K562 (cell line): ENCODE measurements at regions not wholly inside any gene's neighbourhood (a gene's known extent, or its start where the extent isn't known, plus 50 kb on each side); places are given as distances from the start of the nearest gene placed in this dataset.

Source experiments
- ATAC-seq: fragments of 200-7000 bp; cut with Tn5 transposase; 3 replicates; pipeline ENCODE4 v1.9.1; 2020; ENCODE audit warnings: moderate library complexity
- BruUV-seq: library from RNA; stranded (reverse); fragments of 400-500 nt; replicated peaks from 2 replicates; lab custom pipeline; 2021; lab: Mats Ljungman, UMichigan
- CTCF ChIA-PET: fragments of 300-600 bp; formaldehyde crosslinking; extraction: SDS; loops from one replicate; lab custom pipeline; 2021; ENCODE audit warnings: low intra/inter-chr PET ratio; lab: Yijun Ruan, JAX
- POLR2A ChIA-PET: fragments of 300-600, 350-650 bp; sonication (Branson Sonifier 250); formaldehyde crosslinking; extraction: SDS; loops from one replicate; lab custom pipeline; 2021; ENCODE audit warnings: antibody characterized with exemption, inconsistent platforms; lab: Yijun Ruan, JAX
- DNase-seq, 4 experiments: peaks; one replicate each; pipeline versions ENCODE4 v3.0.0 to v3.0.0-alpha.2; 2011 to 2018; ENCODE audit warnings: low spot score in 3 of 4, mixed read lengths in 3 of 4; ENCODE audit errors: extremely low read depth in 1 of 4
- FAIRE-seq: peaks from 2 replicates; lab custom pipeline; 2011; peaks lifted over from hg19 to GRCh38; lab: Jason Lieb, UNC
- H2AFZ ChIP-seq: 2 replicates; pipeline ENCODE4 v1.6.0; 2011; ENCODE audit warnings: low read depth, low read length, control low read depth, inconsistent platforms
- H3K27ac ChIP-seq: fragments of 200-600 bp; 3 replicates; pipeline ENCODE4 v1.8.0; 2011; ENCODE audit warnings: low read depth, mild to moderate bottlenecking, control low read depth, inconsistent platforms, low read length, moderate library complexity, mixed read lengths; ENCODE audit errors: extremely low read depth
- H3K27me3 ChIP-seq, 2 experiments: fragments of 300-600 bp in 1 of 2; 2 replicates in 1 of 2; 3 replicates in 1 of 2; pipeline versions ENCODE4 v1.6.0 to v1.8.0; 2011; ENCODE audit warnings: inconsistent platforms in 2 of 2, low read length in 2 of 2, mild to moderate bottlenecking in 1 of 2, mixed read lengths in 1 of 2, moderate library complexity in 1 of 2; ENCODE audit not compliant: control insufficient read depth in 2 of 2, insufficient read depth in 2 of 2
- H3K36me3 ChIP-seq: fragments of 300-600 bp; 3 replicates; pipeline ENCODE4 v1.8.0; 2011; ENCODE audit warnings: mild to moderate bottlenecking, low read length, inconsistent platforms; ENCODE audit not compliant: control insufficient read depth, insufficient read depth
- H3K4me1 ChIP-seq, 2 experiments: fragments of 200-600 bp in 1 of 2; replicated peaks in 1 of 2; 2 replicates in 1 of 2; 3 replicates in 1 of 2; pipeline versions ENCODE4 v1.5.1 to v1.8.0; 2011; ENCODE audit warnings: inconsistent platforms in 2 of 2, low read length in 2 of 2, mild to moderate bottlenecking in 1 of 2, mixed read lengths in 1 of 2, moderate library complexity in 1 of 2; ENCODE audit not compliant: control insufficient read depth in 2 of 2, insufficient read depth in 2 of 2
- H3K4me2 ChIP-seq: 2 replicates; pipeline ENCODE4 v1.6.1; 2011; ENCODE audit warnings: low read length, control low read depth, inconsistent platforms, mixed read lengths; ENCODE audit not compliant: insufficient read depth
- H3K4me3 ChIP-seq: fragments of 200-600 bp; sonication (generic), shearing (Covaris generic); 2 replicates; pipeline ENCODE4 v1.5.1; 2016; ENCODE audit warnings: control low read depth, inconsistent platforms
- H3K79me2 ChIP-seq: fragments of 200-600 bp; 3 replicates; pipeline ENCODE4 v1.8.0; 2011; ENCODE audit warnings: low read length, inconsistent platforms; ENCODE audit not compliant: control insufficient read depth, insufficient read depth
- H3K9ac ChIP-seq, 2 experiments: 2 replicates each; pipeline versions ENCODE4 v1.6.0 to v1.6.1; 2011; ENCODE audit warnings: low read depth in 2 of 2, low read length in 2 of 2, control low read depth in 1 of 2, inconsistent platforms in 1 of 2, mild to moderate bottlenecking in 1 of 2, mixed read lengths in 1 of 2; ENCODE audit not compliant: insufficient read depth in 1 of 2
- H3K9me1 ChIP-seq: one replicate; pipeline ENCODE4 v1.6.0; 2011; ENCODE audit warnings: inconsistent platforms, mild to moderate bottlenecking, low read length, moderate library complexity; ENCODE audit not compliant: control insufficient read depth, insufficient read depth
- H3K9me3 ChIP-seq: replicated peaks from 2 replicates; pipeline ENCODE4 v1.5.1; 2011; ENCODE audit warnings: low read depth, low read length, inconsistent platforms; ENCODE audit not compliant: control insufficient read depth, insufficient read depth
- H4K20me1 ChIP-seq: replicated peaks from 2 replicates; pipeline ENCODE4 v1.6.1; 2011; ENCODE audit warnings: low read length, inconsistent platforms, mixed read lengths; ENCODE audit not compliant: control insufficient read depth, insufficient read depth
- BRD4 ChIP-seq: fragments of 200-600 bp; sonication (generic); IDR thresholded peaks from 2 replicates; pipeline ENCODE4 v1.6.1; 2017; ENCODE audit warnings: inconsistent platforms
- CBX2 ChIP-seq: fragments of 200-600 bp; sonication (generic); IDR thresholded peaks from one replicate; pipeline ENCODE4 v1.6.1; 2012; ENCODE audit warnings: mild to moderate bottlenecking, low read length, inconsistent platforms; ENCODE audit not compliant: insufficient read depth, poor library complexity, severe bottlenecking
- E2F6 ChIP-seq, 2 experiments: IDR thresholded peaks; 2 replicates each; pipeline ENCODE4 v1.6.1; 2011; ENCODE audit warnings: borderline replicate concordance in 1 of 2, control low read depth in 1 of 2, low read depth in 1 of 2, low read length in 1 of 2, mild to moderate bottlenecking in 1 of 2, mixed read lengths in 1 of 2, moderate library complexity in 1 of 2; ENCODE audit not compliant: insufficient read depth in 1 of 2, insufficient read length in 1 of 2, poor library complexity in 1 of 2, severe bottlenecking in 1 of 2; ENCODE audit errors: extremely low read depth in 1 of 2
- ELF2 ChIP-seq: fragments of 250-450 bp; sonication (Bioruptor Pico); IDR thresholded peaks from 2 replicates; pipeline ENCODE4 v1.5.0; 2021; ENCODE audit warnings: mild to moderate bottlenecking
- MCM7 ChIP-seq, 2 experiments: fragments of 450-650 bp; IDR thresholded peaks; 2 replicates each; pipeline ENCODE4 v1.6.1; 2016 to 2018
- NCOA4 ChIP-seq: fragments of 450-650 bp; IDR thresholded peaks from 2 replicates; pipeline ENCODE4 v1.6.1; 2018; ENCODE audit warnings: mild to moderate bottlenecking; ENCODE audit not compliant: partially characterized antibody
- NR1H2 ChIP-seq: sonication (generic); formaldehyde crosslinking; IDR thresholded peaks from 2 replicates; pipeline ENCODE4 v1.4.0; 2020; ENCODE audit warnings: mild to moderate bottlenecking, missing genetic modification reagents
- POLR3A ChIP-seq: IDR thresholded peaks from 2 replicates; pipeline ENCODE4 v1.6.1; 2011; ENCODE audit warnings: borderline replicate concordance, mild to moderate bottlenecking, moderate library complexity; ENCODE audit not compliant: insufficient read length, insufficient read depth; ENCODE audit errors: extremely low read depth
- RBM14 ChIP-seq: fragments of 200-400 bp; formaldehyde crosslinking; IDR thresholded peaks from 2 replicates; pipeline ENCODE4 v1.6.1; 2018; ENCODE audit warnings: low read depth, mild to moderate bottlenecking, low read length, moderate library complexity, borderline replicate concordance; ENCODE audit not compliant: insufficient read depth
- RBM34 ChIP-seq: fragments of 200-400 bp; formaldehyde crosslinking; IDR thresholded peaks from 2 replicates; pipeline ENCODE4 v1.6.1; 2018; ENCODE audit warnings: low read length, borderline replicate concordance; ENCODE audit not compliant: insufficient read depth
- ZNF140 ChIP-seq: fragments of 250-450 bp; sonication (Bioruptor Pico); IDR thresholded peaks from 2 replicates; pipeline ENCODE4 v1.8.0; 2021; ENCODE audit warnings: moderate library complexity, mild to moderate bottlenecking, inconsistent platforms
- ZNF224 ChIP-seq: sonication (generic); formaldehyde crosslinking; IDR thresholded peaks from 2 replicates; pipeline ENCODE4 v1.8.0; 2022; ENCODE audit warnings: mild to moderate bottlenecking, missing genetic modification reagents
- ZNF253 ChIP-seq: fragments of 250-450 bp; sonication (Bioruptor Pico); conservative IDR thresholded peaks from 2 replicates; pipeline ENCODE4 v1.6.1; 2021; ENCODE audit warnings: mild to moderate bottlenecking
- ZNF316 ChIP-seq: fragments of 450-650 bp; IDR thresholded peaks from 2 replicates; pipeline ENCODE4 v1.6.1; 2016
- ZNF584 ChIP-seq: fragments of 200-800 bp; sonication (Bioruptor generic); IDR thresholded peaks from 2 replicates; pipeline ENCODE4 v1.6.1; 2016; ENCODE audit warnings: low read depth, mild to moderate bottlenecking, missing genetic modification characterization, missing compliant biosample characterization
- WGBS: fragments of 100-300 bp; shearing (Covaris generic); methylation state at CpG from one replicate; pipeline ENCODE4 v1.1.6; 2016; ENCODE audit warnings: low coverage, mixed read lengths; ENCODE audit not compliant: insufficient coverage; ENCODE audit errors: missing lambda C conversion rate; 5-methylcytosine and 5-hydroxymethylcytosine counted together
- in situ Hi-C: fragments of 300-500 bp; cut with MboI; formaldehyde crosslinking; loops from 4 replicates; pipeline ENCODE4 v1.15.0; 2018; ENCODE audit warnings: inconsistent platforms, mixed read lengths
- intact Hi-C: fragments of 100-400 bp; cut with micrococcal nuclease; formaldehyde crosslinking; loops from 2 replicates; pipeline ENCODE4 v1.14.2; 2022
- TF ChIP-seq, protein P1 (sequence below): sonication (generic); formaldehyde crosslinking; IDR thresholded peaks from 2 replicates; pipeline ENCODE4 v1.8.0; 2022; ENCODE audit warnings: missing genetic modification reagents, mild to moderate bottlenecking, borderline replicate concordance

DNA sequence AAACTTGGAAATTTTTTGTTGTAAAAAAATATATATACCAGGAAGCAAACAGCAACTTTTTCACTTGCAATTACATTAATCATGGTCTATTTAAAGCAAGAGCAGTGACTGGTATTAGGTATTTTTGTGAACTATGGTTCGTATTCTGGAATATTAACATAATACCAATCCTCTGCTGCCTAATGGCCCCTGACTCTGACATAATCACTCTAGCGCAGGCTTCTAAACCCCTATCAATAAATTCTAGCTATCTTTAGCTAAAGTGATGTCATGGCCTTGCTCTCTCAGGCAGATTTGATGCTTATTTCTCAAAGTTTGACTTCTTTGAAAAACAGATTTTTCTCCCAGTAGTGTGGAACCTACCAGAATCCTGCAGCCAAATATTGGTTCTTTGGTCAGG lies 808.3 kb downstream of the VGLL3 start:
- BruUV-seq, result no TSS peak
- Histone ChIP-seq H3K36me3 (no peaks in the 10 kb centered on the region), H4K20me1 (no peaks in the 10 kb centered on the region), H3K4me3 (no peak overlapping the region), H3K9me1 (no peaks in the 10 kb centered on the region), H3K4me1 (no peaks in the 10 kb centered on the region), H3K79me2 (no peaks in the 10 kb centered on the region), H3K4me2 (no peak overlapping the region), H3K9ac (no peak overlapping the region), H3K9me3 (no peaks in the 10 kb centered on the region), H2AFZ (no peak overlapping the region), H3K27me3 (no peaks in the 10 kb centered on the region), H3K27ac (no peak overlapping the region)
- ChIA-PET POLR2A (no interaction called here), CTCF (no interaction called here)
- no peak for TF ChIP-seq BRD4
- TF ChIP-seq, protein P1, sequence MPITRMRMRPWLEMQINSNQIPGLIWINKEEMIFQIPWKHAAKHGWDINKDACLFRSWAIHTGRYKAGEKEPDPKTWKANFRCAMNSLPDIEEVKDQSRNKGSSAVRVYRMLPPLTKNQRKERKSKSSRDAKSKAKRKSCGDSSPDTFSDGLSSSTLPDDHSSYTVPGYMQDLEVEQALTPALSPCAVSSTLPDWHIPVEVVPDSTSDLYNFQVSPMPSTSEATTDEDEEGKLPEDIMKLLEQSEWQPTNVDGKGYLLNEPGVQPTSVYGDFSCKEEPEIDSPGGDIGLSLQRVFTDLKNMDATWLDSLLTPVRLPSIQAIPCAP (CRISPR knock-in tag), result no peak
- TF ChIP-seq POLR3A, result no peak
- no peak for TF ChIP-seq MCM7 (IDR thresholded peaks at IDR 0.05)
- no peak for TF ChIP-seq E2F6 (IDR thresholded peaks at IDR 0.05; ENCODE audit: borderline replicate concordance in 1 of 2, extremely low read depth in 1 of 2, insufficient read depth in 1 of 2, insufficient read length in 1 of 2, low read depth in 1 of 2, low read length in 1 of 2, poor library complexity in 1 of 2, severe bottlenecking in 1 of 2)
- no peak for TF ChIP-seq NR1H2
- no peak for TF ChIP-seq CBX2
- no peak for TF ChIP-seq ZNF224
- no peak for TF ChIP-seq RBM34
- TF ChIP-seq RBM14, result no peak
- TF ChIP-seq ELF2, result no peak
- TF ChIP-seq ZNF584, result no peak
- TF ChIP-seq ZNF140, result no peak
- TF ChIP-seq ZNF253 (CRISPR knock-in tag), result no peak
- TF ChIP-seq NCOA4, result no peak
- TF ChIP-seq ZNF316, result no peak
- in situ Hi-C loops (no loop called here), intact Hi-C loops (no loop called here)
- WGBS, result 0% methylated on average over 2 of the region's 2 CpGs
- ATAC-seq (no peak), FAIRE-seq (no peak), DNase-seq (no peak)
